Smooth muscle cell (in vitro differentiated cells): ENCODE measurements at regions not wholly inside any gene's neighbourhood (a gene's known extent, or its start where the extent isn't known, plus 50 kb on each side); places are given as distances from the start of the nearest gene placed in this dataset.
A peak's percentile ranks its signal among the peaks of the same experiment; 100 is the strongest.

Source experiments
- DNase-seq: peaks from one replicate; lab custom pipeline; 2025; ENCODE audit not compliant: unreplicated experiment; lab: John Stamatoyannopoulos, UW
- H2AFZ ChIP-seq: fragments of 200-600 bp; sonication (generic); 2 replicates; pipeline ENCODE4 v1.6.0; 2016; ENCODE audit warnings: antibody characterized with exemption, low read depth, mild to moderate bottlenecking
- H3F3A ChIP-seq: fragments of 200-600 bp; sonication (generic); 2 replicates; pipeline ENCODE4 v1.6.0; 2017; ENCODE audit warnings: antibody characterized with exemption, low read depth
- H3K27ac ChIP-seq: fragments of 200-600 bp; sonication (generic); 2 replicates; pipeline ENCODE4 v1.5.1; 2016; ENCODE audit warnings: low read depth, mild to moderate bottlenecking
- H3K27me3 ChIP-seq: fragments of 200-600 bp; sonication (generic); 2 replicates; pipeline ENCODE4 v1.6.1; 2016; ENCODE audit warnings: low read depth, mild to moderate bottlenecking
- H3K36me3 ChIP-seq: fragments of 200-600 bp; sonication (generic); 2 replicates; pipeline ENCODE4 v1.5.1; 2016; ENCODE audit warnings: low read depth
- H3K4me1 ChIP-seq: fragments of 200-600 bp; sonication (generic); 2 replicates; pipeline ENCODE4 v1.5.1; 2016; ENCODE audit warnings: low read depth
- H3K4me2 ChIP-seq: fragments of 200-600 bp; sonication (generic); 2 replicates; pipeline ENCODE4 v1.6.0; 2016; ENCODE audit warnings: mild to moderate bottlenecking
- H3K4me3 ChIP-seq: fragments of 200-600 bp; sonication (generic); 2 replicates; pipeline ENCODE4 v1.5.1; 2016; ENCODE audit warnings: mild to moderate bottlenecking
- H3K79me2 ChIP-seq: fragments of 200-600 bp; sonication (generic); 2 replicates; pipeline ENCODE4 v1.6.0; 2016; ENCODE audit warnings: low read depth, mild to moderate bottlenecking
- H3K9ac ChIP-seq: fragments of 200-600 bp; sonication (generic); 2 replicates; pipeline ENCODE4 v1.6.0; 2016; ENCODE audit warnings: low read depth
- H3K9me3 ChIP-seq: fragments of 200-600 bp; sonication (generic); replicated peaks from 2 replicates; pipeline ENCODE4 v1.5.1; 2016; ENCODE audit warnings: low read depth
- H4K20me1 ChIP-seq: fragments of 200-600 bp; sonication (generic); 2 replicates; pipeline ENCODE4 v1.6.0; 2016; ENCODE audit warnings: low read depth
- CTCF ChIP-seq: fragments of 200-600 bp; sonication (generic); IDR thresholded peaks from 2 replicates; pipeline ENCODE4 v1.5.1; 2017; ENCODE audit warnings: borderline replicate concordance, mild to moderate bottlenecking, antibody characterized with exemption; ENCODE audit not compliant: insufficient read depth, poor library complexity, severe bottlenecking
- WGBS: methylation state at CpG from one replicate; pipeline ENCODE4 v1.1.7; 2016; ENCODE audit warnings: low lambda C conversion rate; 5-methylcytosine and 5-hydroxymethylcytosine counted together

GRCh38 chr15:35925275-35926006 lies 379.5 kb upstream of the DPH6 start:
- Histone ChIP-seq H3F3A (no peaks in the 10 kb centered on the region), H3K27me3 (no peaks in the 10 kb centered on the region), H3K4me3 (no peak overlapping the region), H2AFZ (no peak overlapping the region), H3K9me3 (no peaks in the 10 kb centered on the region), H3K4me1 (no peaks in the 10 kb centered on the region), H3K4me2 (no peak overlapping the region), H3K79me2 (no peaks in the 10 kb centered on the region), H3K36me3 (no peaks in the 10 kb centered on the region), H3K9ac (no peak overlapping the region), H4K20me1 (no peaks in the 10 kb centered on the region), H3K27ac (peak overlapping the region; percentile 66)
- no peak for DNase-seq
- no peak for TF ChIP-seq CTCF
- WGBS, result 90% methylated on average over 9 of the region's 9 CpGs

GRCh38 chr15:35926007-35926380 lies 380.0 kb upstream of the DPH6 start:
- no peaks in the 10 kb centered on the region for H3K27me3 ChIP-seq
- no peak for DNase-seq
- TF ChIP-seq CTCF, result no peak
- no peak overlapping the region for H3K4me2 ChIP-seq
- H2AFZ ChIP-seq, result no peak overlapping the region
- H3K9ac ChIP-seq, result no peak overlapping the region
- no peaks in the 10 kb centered on the region for H3K4me1 ChIP-seq
- H3K9me3 ChIP-seq, result no peaks in the 10 kb centered on the region
- no peak overlapping the region for H3K4me3 ChIP-seq
- no peaks in the 10 kb centered on the region for H3F3A ChIP-seq
- H3K27ac ChIP-seq, result peak overlapping the region; percentile 66
- H3K36me3 ChIP-seq, result no peaks in the 10 kb centered on the region
- no peaks in the 10 kb centered on the region for H3K79me2 ChIP-seq
- H4K20me1 ChIP-seq, result no peaks in the 10 kb centered on the region

GRCh38 chr15:35928847-35929246 lies 382.9 kb upstream of the DPH6 start:
- Histone ChIP-seq H3F3A (no peaks in the 10 kb centered on the region), H3K9me3 (no peaks in the 10 kb centered on the region), H3K4me3 (no peak overlapping the region), H2AFZ (no peak overlapping the region), H3K27ac (no peak overlapping the region), H3K4me1 (no peaks in the 10 kb centered on the region), H3K9ac (no peak overlapping the region), H3K36me3 (no peaks in the 10 kb centered on the region), H4K20me1 (no peaks in the 10 kb centered on the region), H3K4me2 (no peak overlapping the region), H3K27me3 (no peaks in the 10 kb centered on the region), H3K79me2 (no peaks in the 10 kb centered on the region)
- TF ChIP-seq CTCF, result no peak
- no peak for DNase-seq
- 82% methylated on average over 2 of the region's 2 CpGs for WGBS
